Gastrocnemius medialis (tissue), 4 donors: ENCODE measurements at regions not wholly inside any gene's neighbourhood (a gene's known extent, or its start where the extent isn't known, plus 50 kb on each side); places are given as distances from the start of the nearest gene placed in this dataset.

Source experiments
- ATAC-seq, 2 donors: fragments of 150-250 bp; one replicate each; pipeline ENCODE4 v1.9.1; 2016
- DNase-seq, 2 donors: peaks; one replicate each; pipeline ENCODE4 v3.0.0-alpha.2; 2019
- H3K27ac ChIP-seq, 4 donors: fragments of 200-600 bp; sonication (generic); 1 replicate in 1 of 4; 2 replicates in 3 of 4; pipeline ENCODE4 v1.5.1; 2016 to 2018; ENCODE audit warnings: mild to moderate bottlenecking in 2 of 4, moderate library complexity in 1 of 4
- H3K27me3 ChIP-seq, 3 donors: fragments of 200-600 bp; sonication (generic) in 2 of 3; 1 replicate in 1 of 3; 2 replicates in 2 of 3; pipeline versions ENCODE4 v1.5.1 to v1.6.0; 2016 to 2019; ENCODE audit warnings: mild to moderate bottlenecking in 1 of 3, moderate library complexity in 1 of 3
- H3K36me3 ChIP-seq, 2 donors: fragments of 200-600 bp; sonication (generic) in 1 of 2; one replicate each; pipeline ENCODE4 v1.5.1; 2017 to 2018
- H3K4me1 ChIP-seq, 2 donors: fragments of 200-600 bp; sonication (generic) in 1 of 2; one replicate each; pipeline ENCODE4 v1.5.1; 2016 to 2017; ENCODE audit warnings: mild to moderate bottlenecking in 2 of 2
- H3K4me3 ChIP-seq, 4 donors: fragments of 200-600 bp; sonication (generic) in 3 of 4; 1 replicate in 1 of 4; 2 replicates in 3 of 4; pipeline ENCODE4 v1.5.1; 2016 to 2019; ENCODE audit warnings: mild to moderate bottlenecking in 2 of 4
- H3K9me3 ChIP-seq, 3 donors: fragments of 200-600 bp; sonication (generic) in 2 of 3; 1 replicate in 1 of 3; 2 replicates in 2 of 3; pipeline ENCODE4 v1.5.1; 2016 to 2019
- POLR2A ChIP-seq, 2 donors: fragments of 450-650 bp; IDR thresholded peaks; one replicate each; pipeline ENCODE4 v1.6.1; 2017; ENCODE audit warnings: antibody characterized with exemption in 2 of 2, mild to moderate bottlenecking in 2 of 2, moderate library complexity in 2 of 2
- in situ Hi-C, 4 donors: fragments of 200-750 bp; cut with MboI; loops; one replicate each; pipeline versions ENCODE4 v1.15.0 to v1.8.0; 2017; ENCODE audit warnings: low sequenced_read_pairs in 4 of 4
- intact Hi-C: fragments of 100-400 bp; cut with DNase I; formaldehyde crosslinking; loops from one replicate; pipeline ENCODE4 v1.15.1; 2023; ENCODE audit warnings: low total_unique reads
- TF ChIP-seq, protein P1 (sequence below), 5 experiments: fragments of 450-650 bp in 3 of 5; fragments of 200-600 bp in 2 of 5; sonication (generic) in 2 of 5; IDR thresholded peaks in 4 of 5; conservative IDR thresholded peaks in 1 of 5; 1 replicate in 4 of 5; 2 replicates in 1 of 5; pipeline ENCODE4 v1.5.1; 2016 to 2019; ENCODE audit warnings: antibody characterized with exemption in 5 of 5, mild to moderate bottlenecking in 3 of 5, moderate library complexity in 3 of 5

DNA sequence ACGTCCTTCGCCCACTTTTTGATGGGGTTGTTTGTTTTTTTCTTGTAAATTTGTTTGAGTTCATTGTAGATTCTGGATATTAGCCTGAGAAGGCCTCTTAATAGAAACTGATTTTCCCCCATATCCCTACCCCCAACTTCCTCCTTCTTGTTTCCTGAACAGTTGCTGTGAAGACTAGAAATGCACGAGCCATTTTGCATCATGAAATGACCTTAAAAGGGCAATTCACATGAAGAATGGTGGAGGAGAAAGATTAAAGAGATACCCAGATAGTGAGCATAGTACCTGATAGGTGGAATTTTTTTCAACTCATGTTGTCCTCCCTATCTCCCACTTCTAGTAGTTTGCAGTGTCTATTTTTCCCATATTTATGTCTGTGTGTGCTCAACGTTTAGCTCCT, 55.2 kb upstream of the KCNH8 start:
- Histone ChIP-seq H3K4me3 (no peak overlapping the region), H3K4me1 (no peaks in the 10 kb centered on the region), H3K27me3 (no peaks in the 10 kb centered on the region), H3K9me3 (no peaks in the 10 kb centered on the region), H3K36me3 (no peaks in the 10 kb centered on the region), H3K27ac (no peak overlapping the region)
- ATAC-seq (no peak), DNase-seq (no peak)
- in situ Hi-C loops (no loop called here), intact Hi-C loops (no loop called here)
- TF ChIP-seq POLR2A (IDR thresholded peaks at IDR 0.05) = no peak
- TF ChIP-seq, protein P1, sequence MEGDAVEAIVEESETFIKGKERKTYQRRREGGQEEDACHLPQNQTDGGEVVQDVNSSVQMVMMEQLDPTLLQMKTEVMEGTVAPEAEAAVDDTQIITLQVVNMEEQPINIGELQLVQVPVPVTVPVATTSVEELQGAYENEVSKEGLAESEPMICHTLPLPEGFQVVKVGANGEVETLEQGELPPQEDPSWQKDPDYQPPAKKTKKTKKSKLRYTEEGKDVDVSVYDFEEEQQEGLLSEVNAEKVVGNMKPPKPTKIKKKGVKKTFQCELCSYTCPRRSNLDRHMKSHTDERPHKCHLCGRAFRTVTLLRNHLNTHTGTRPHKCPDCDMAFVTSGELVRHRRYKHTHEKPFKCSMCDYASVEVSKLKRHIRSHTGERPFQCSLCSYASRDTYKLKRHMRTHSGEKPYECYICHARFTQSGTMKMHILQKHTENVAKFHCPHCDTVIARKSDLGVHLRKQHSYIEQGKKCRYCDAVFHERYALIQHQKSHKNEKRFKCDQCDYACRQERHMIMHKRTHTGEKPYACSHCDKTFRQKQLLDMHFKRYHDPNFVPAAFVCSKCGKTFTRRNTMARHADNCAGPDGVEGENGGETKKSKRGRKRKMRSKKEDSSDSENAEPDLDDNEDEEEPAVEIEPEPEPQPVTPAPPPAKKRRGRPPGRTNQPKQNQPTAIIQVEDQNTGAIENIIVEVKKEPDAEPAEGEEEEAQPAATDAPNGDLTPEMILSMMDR (IDR thresholded peaks at IDR 0.05 in 4 of 5, conservative IDR thresholded peaks at IDR 0.05 in 1 of 5) = no peak

DNA sequence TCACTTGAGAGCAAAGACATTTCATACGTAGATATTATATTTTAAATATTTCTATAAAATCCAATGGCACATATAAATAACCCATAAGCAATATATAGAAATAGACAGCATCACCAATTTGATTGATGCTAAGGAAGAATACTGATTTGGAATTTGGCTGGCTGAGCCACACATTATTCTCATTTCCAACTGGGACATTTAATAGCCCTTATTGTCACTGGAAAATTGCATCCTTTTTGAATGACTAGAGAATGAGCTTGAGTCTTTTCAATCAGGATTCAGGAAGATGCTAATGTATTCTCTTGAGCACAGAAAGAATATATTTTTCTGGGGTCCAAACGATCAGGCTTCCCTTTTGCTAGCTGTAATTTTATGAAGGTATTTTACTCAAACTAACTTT, 70.9 kb upstream of the KCNH8 start:
- intact Hi-C loops = no loop called here
- in situ Hi-C loops = no loop called here
- DNase-seq (no peak), ATAC-seq (no peak)
- no peak overlapping the region for H3K27ac ChIP-seq
- no peaks in the 10 kb centered on the region for H3K36me3 ChIP-seq
- no peaks in the 10 kb centered on the region for H3K27me3 ChIP-seq
- H3K4me3 ChIP-seq = no peak overlapping the region
- TF ChIP-seq, protein P1 (IDR thresholded peaks at IDR 0.05 in 4 of 5, conservative IDR thresholded peaks at IDR 0.05 in 1 of 5) = no peak
- TF ChIP-seq POLR2A (IDR thresholded peaks at IDR 0.05) = no peak
- H3K4me1 ChIP-seq = no peaks in the 10 kb centered on the region
- no peaks in the 10 kb centered on the region for H3K9me3 ChIP-seq

DNA sequence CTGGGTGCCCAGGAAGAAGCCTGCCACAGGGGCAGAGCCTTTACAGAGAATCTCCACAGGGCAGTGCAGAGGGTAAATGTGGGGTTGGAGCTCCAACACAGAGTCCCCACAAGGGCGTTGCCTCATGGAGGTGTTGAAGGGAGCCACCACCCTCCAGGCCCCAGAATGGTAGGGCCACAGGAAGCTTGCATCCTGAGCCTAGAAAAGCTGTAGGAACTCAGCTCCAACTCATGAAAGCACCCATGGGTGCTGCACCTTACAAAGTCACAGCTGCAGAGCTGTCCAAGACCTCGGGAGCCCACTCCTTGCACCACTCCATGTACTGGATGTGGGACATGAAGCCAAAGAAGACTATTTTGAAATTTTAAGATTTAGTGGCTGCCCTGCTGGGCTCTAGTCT, 73.3 kb upstream of the KCNH8 start:
- in situ Hi-C loops (no loop called here), intact Hi-C loops (no loop called here)
- Histone ChIP-seq H3K27me3 (no peaks in the 10 kb centered on the region), H3K9me3 (no peaks in the 10 kb centered on the region), H3K4me3 (no peak overlapping the region), H3K27ac (no peak overlapping the region), H3K4me1 (no peaks in the 10 kb centered on the region), H3K36me3 (no peaks in the 10 kb centered on the region)
- no peak for TF ChIP-seq POLR2A (IDR thresholded peaks at IDR 0.05)
- TF ChIP-seq, protein P1 (IDR thresholded peaks at IDR 0.05 in 4 of 5, conservative IDR thresholded peaks at IDR 0.05 in 1 of 5) = no peak
- ATAC-seq = no peak
- no peak for DNase-seq

DNA sequence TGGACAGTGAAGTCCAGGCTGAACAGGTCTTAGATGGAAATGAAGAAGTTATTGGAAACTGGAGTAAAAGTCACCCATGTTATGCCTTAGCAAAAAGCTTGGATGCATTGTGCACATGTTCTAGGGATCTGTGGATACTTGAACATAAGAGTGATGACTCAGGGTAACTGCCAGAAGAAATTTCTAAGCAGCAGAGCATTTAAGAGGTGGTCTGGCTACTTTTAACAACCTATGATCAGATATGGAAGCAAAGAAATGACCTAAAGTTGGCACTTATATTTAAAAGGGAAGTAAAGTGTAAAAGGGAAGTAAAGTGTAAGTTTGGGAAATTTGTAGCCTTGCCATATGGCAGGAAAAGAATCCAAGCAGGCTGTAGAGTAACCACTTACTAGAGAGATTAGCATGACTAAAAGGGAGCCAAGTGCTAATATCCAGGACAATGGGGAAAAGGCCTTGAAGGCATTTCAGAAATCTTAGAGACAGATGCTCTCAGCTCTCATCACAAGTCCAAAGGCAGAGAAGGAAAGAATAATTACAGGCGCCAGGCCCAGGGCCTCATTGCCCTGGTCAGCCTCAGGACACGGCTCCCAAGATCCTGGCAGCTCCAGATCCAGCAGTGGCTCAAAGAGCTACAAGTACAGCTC, 73.9 kb upstream of the KCNH8 start:
- Histone ChIP-seq H3K36me3 (no peaks in the 10 kb centered on the region), H3K9me3 (no peaks in the 10 kb centered on the region), H3K4me3 (no peak overlapping the region), H3K27ac (no peak overlapping the region), H3K4me1 (no peaks in the 10 kb centered on the region), H3K27me3 (no peaks in the 10 kb centered on the region)
- no peak for ATAC-seq
- no peak for DNase-seq
- TF ChIP-seq, protein P1 (IDR thresholded peaks at IDR 0.05 in 4 of 5, conservative IDR thresholded peaks at IDR 0.05 in 1 of 5) = no peak
- TF ChIP-seq POLR2A (IDR thresholded peaks at IDR 0.05) = no peak
- intact Hi-C loops (no loop called here), in situ Hi-C loops (loop anchor here in 1 of 4 donors (25.0 kb wide), 1 partner anchor 788 kb away; no protein-coding TSS in a partner anchor)
